Subcutaneous abdominal adipose tissue (tissue), 5 donors: ENCODE measurements at regions not wholly inside any gene's neighbourhood (a gene's known extent, or its start where the extent isn't known, plus 50 kb on each side); places are given as distances from the start of the nearest gene placed in this dataset.
A peak's percentile ranks its signal among the peaks of the same experiment; 100 is the strongest.

ENCODE experiments used
- H3K27ac ChIP-seq: one replicate; pipeline ENCODE4 v1.7.0; 2013; ENCODE audit warnings: low read depth, mild to moderate bottlenecking, inconsistent platforms, low read length, moderate library complexity
- H3K27me3 ChIP-seq, 5 donors: one replicate each; pipeline ENCODE4 v1.7.0; 2013; ENCODE audit warnings: low read length in 5 of 5, inconsistent platforms in 1 of 5; ENCODE audit not compliant: control insufficient read depth in 5 of 5, insufficient read depth in 4 of 5
- H3K36me3 ChIP-seq, 5 donors: one replicate each; pipeline ENCODE4 v1.7.0; 2013; ENCODE audit warnings: low read length in 5 of 5; ENCODE audit not compliant: control insufficient read depth in 5 of 5, insufficient read depth in 5 of 5
- H3K4me1 ChIP-seq, 5 donors: one replicate each; pipeline ENCODE4 v1.7.0; 2013; ENCODE audit warnings: low read length in 5 of 5, mild to moderate bottlenecking in 3 of 5, moderate library complexity in 1 of 5; ENCODE audit not compliant: control insufficient read depth in 5 of 5, insufficient read depth in 5 of 5
- H3K4me3 ChIP-seq, 5 donors: one replicate each; pipeline ENCODE4 v1.7.0; 2013; ENCODE audit warnings: low read length in 5 of 5, low read depth in 1 of 5
- H3K9ac ChIP-seq, 5 donors: one replicate each; pipeline ENCODE4 v1.7.0; 2013; ENCODE audit warnings: low read length in 5 of 5, mild to moderate bottlenecking in 4 of 5, moderate library complexity in 3 of 5
- H3K9me3 ChIP-seq, 5 donors: one replicate each; pipeline ENCODE4 v1.7.0; 2013; ENCODE audit warnings: low read length in 5 of 5; ENCODE audit not compliant: control insufficient read depth in 5 of 5
- donor health status: healthy.
- donor health status: healthy.
- donor health status: healthy.
- donor health status: healthy.
- donor health status: healthy.

- no peaks in the 10 kb centered on the region for H3K4me1 ChIP-seq
- H3K9ac ChIP-seq, result no peak overlapping the region
- no peaks in the 10 kb centered on the region for H3K9me3 ChIP-seq
- H3K36me3 ChIP-seq, result no peaks in the 10 kb centered on the region
- no peaks in the 10 kb centered on the region for H3K27me3 ChIP-seq
- no peak overlapping the region for H3K4me3 ChIP-seq
- H3K27ac ChIP-seq, result no peak overlapping the region
Observed at GRCh38 chr1:43077273-43077672, 94.8 kb downstream of the EBNA1BP2 start.

GRCh38 chr1:43074709-43075108, 97.4 kb downstream of the EBNA1BP2 start:
- peaks cover 0 to 1% (median 0%) of the 10 kb centered on the region in 5 donors for H3K4me1 ChIP-seq
- H3K9ac ChIP-seq, result no peak overlapping the region
- no peak overlapping the region for H3K4me3 ChIP-seq
- no peak overlapping the region for H3K27ac ChIP-seq
- no peaks in the 10 kb centered on the region for H3K9me3 ChIP-seq
- H3K27me3 ChIP-seq, result no peaks in the 10 kb centered on the region
- H3K36me3 ChIP-seq, result no peaks in the 10 kb centered on the region

DNA sequence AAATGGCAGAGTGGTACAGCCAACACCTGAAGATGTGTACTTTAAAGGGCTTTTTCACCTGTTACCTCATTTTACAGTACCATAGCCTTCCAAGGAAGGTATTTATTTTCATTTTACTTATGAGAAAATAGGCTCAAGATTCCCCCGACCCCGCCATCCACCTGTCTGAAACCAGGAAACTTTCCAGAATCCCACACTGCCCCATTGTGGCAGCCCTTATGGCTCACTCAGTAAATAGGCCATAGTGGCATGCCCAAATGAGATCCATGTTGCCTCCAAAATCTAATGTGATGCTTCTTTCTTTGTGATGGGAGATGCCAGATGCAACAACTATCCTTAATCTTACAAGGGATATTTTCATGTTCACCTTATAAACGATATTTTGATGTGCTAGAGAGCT, 97.8 kb downstream of the EBNA1BP2 start:
- Histone ChIP-seq H3K9ac (no peak overlapping the region), H3K27me3 (no peaks in the 10 kb centered on the region), H3K4me1 (peaks cover 0 to 5% (median 0%) of the 10 kb centered on the region in 5 donors), H3K9me3 (no peaks in the 10 kb centered on the region), H3K27ac (no peak overlapping the region), H3K4me3 (no peak overlapping the region), H3K36me3 (no peaks in the 10 kb centered on the region)

DNA sequence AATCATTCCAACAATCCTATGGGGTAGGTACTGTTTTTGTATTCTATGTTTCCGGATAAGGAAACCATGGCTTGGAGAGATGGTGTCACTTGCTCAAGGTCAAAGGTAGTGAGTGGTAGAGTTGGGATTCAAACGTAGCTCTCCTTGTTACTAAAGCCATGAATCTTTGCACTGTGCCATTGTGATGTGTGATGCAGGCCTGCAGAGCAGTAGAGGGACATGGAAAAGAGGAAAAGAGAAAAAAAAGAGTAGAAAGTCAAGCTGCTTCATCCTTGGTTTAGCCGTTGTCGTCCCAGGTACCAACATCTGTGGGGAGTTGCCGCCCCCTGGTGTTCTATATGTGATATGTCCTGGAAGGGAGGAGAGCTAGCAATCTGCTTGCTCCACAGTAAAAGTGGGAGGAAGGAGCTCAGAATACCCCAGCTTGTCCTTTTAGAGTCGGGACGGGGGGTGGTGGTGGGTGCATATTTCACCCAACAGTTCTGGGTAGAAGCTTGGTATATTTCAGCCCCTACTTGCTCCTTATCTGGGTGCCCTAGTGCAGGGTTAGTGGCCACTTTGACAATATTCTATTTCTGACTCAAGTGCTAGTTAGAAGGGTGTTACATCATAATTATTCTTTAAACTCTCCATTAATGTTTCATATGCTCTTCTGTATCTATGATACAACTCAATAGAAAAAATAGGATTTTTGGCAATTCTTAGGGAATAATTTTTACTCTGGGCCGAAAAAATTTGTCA, 98.4 kb downstream of the EBNA1BP2 start:
- Histone ChIP-seq H3K27ac (no peak overlapping the region), H3K4me3 (no peak overlapping the region), H3K9me3 (no peaks in the 10 kb centered on the region), H3K36me3 (no peaks in the 10 kb centered on the region), H3K27me3 (no peaks in the 10 kb centered on the region), H3K9ac (no peak overlapping the region), H3K4me1 (peaks cover 0 to 6% (median 1%) of the 10 kb centered on the region in 5 donors)

GRCh38 chr1:43072314-43072713, 99.8 kb downstream of the EBNA1BP2 start:
- Histone ChIP-seq H3K27me3 (peaks cover 0 to 1% (median 0%) of the 10 kb centered on the region in 5 donors), H3K27ac (no peak overlapping the region), H3K4me1 (peaks cover 2 to 13% (median 11%) of the 10 kb centered on the region in 5 donors), H3K9ac (no peak overlapping the region), H3K4me3 (no peak overlapping the region), H3K36me3 (no peaks in the 10 kb centered on the region), H3K9me3 (no peaks in the 10 kb centered on the region)

GRCh38 chr1:43071241-43071640, 100.8 kb downstream of the EBNA1BP2 start:
- Histone ChIP-seq H3K9me3 (no peaks in the 10 kb centered on the region), H3K4me3 (no peak overlapping the region), H3K4me1 (peaks cover 2 to 13% (median 11%) of the 10 kb centered on the region in 5 donors), H3K36me3 (no peaks in the 10 kb centered on the region), H3K27ac (no peak overlapping the region), H3K9ac (no peak overlapping the region), H3K27me3 (peaks cover 0 to 3% (median 0%) of the 10 kb centered on the region in 5 donors)

DNA sequence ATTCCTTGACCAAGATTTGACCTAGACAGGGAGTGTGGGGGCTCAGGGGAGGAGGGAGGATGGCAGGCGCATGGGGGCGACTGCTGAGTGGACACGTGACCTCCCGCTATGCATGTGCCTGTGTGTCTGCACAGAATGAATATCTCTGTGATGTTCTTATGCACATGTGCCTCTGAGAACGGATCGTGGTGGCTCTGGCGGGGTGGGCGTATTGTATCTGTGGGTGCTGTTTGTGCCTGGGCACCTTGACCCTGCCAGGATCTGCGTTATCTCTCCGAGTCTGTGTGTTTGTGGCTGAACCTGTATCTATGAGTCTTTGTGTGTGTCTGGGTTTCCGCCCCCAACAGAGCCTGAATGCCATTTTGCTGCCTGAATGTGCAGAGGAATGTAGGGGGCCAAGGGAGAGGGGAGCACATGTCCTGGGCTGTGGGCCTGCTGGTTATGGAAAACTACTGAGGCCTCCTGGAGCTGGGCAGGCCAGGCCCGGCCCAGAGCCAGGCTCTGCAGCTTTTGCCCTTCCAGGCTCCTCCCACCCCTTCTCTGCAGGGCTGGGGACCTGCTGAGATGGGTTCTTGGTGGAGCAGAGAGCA, 102.5 kb downstream of the EBNA1BP2 start:
- Histone ChIP-seq H3K27me3 (peaks cover 0 to 3% (median 0%) of the 10 kb centered on the region in 5 donors), H3K4me1 (peaks cover 2 to 13% (median 11%) of the 10 kb centered on the region in 5 donors), H3K9me3 (no peaks in the 10 kb centered on the region), H3K27ac (no peak overlapping the region), H3K4me3 (no peak overlapping the region), H3K36me3 (no peaks in the 10 kb centered on the region), H3K9ac (no peak overlapping the region)

- Histone ChIP-seq H3K9me3 (no peaks in the 10 kb centered on the region), H3K27me3 (peaks cover 0 to 3% (median 0%) of the 10 kb centered on the region in 5 donors), H3K4me3 (peak overlapping the region in 1 of 5 donors; percentile 47), H3K36me3 (no peaks in the 10 kb centered on the region), H3K4me1 (peaks cover 2 to 13% (median 11%) of the 10 kb centered on the region in 5 donors), H3K9ac (no peak overlapping the region), H3K27ac (no peak overlapping the region)
Observed at GRCh38 chr1:43068911-43069310, 103.2 kb downstream of the EBNA1BP2 start.

- peak overlapping the region in 4 of 5 donors; percentile 47 to 61 (median 55) for H3K4me3 ChIP-seq
- no peaks in the 10 kb centered on the region for H3K36me3 ChIP-seq
- H3K27ac ChIP-seq, result no peak overlapping the region
- H3K9ac ChIP-seq, result peak overlapping the region in 3 of 5 donors; percentile 25 to 52 (median 49)
- peaks cover 2 to 13% (median 11%) of the 10 kb centered on the region in 5 donors for H3K4me1 ChIP-seq
- H3K9me3 ChIP-seq, result no peaks in the 10 kb centered on the region
- H3K27me3 ChIP-seq, result peaks cover 0 to 3% (median 0%) of the 10 kb centered on the region in 5 donors
Observed at GRCh38 chr1:43067977-43068751, 103.9 kb downstream of the EBNA1BP2 start.
